ENCODE measurements at regions not wholly inside any gene's neighbourhood (a gene's known extent, or its start where the extent isn't known, plus 50 kb on each side); places are given as distances from the start of the nearest gene placed in this dataset.
"Not testable (repeated sequence)": the region's sequence is repeated elsewhere in the genome, so short reads cannot be mapped to it uniquely, and the experiment has no call there.

DNA sequence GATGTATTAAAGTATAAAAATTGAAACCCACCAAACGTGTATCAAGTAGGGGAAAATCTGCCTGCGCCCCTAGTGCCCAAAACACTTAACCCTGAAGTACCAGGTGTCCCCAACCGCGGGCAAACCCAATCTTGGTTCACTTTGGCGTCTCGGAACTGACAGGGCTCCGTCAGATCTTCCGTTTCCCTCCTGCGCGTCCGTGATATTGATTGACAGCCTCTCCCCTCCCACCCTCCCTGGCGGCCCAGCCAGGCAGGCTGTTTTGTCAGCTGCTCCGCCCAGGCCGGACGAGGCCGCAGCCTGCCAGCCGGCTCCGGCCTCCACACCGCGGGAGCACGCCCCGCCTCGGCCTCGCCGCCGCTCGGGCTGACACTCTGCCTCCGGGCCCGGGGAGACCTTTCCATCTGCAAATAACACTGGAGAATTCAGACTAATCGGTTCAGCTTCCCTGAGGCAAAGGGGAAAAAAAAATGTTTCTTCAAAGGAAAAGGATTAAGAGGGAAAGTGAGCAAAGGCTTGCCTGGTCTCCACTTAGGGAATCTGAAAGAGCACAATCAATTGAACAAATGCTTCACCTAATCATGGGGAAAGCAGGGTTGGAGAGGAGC is 234.9 kb upstream of the MCHR2 start:
- peak; percentile 2 for DNase-seq (ENCODE audit: low read depth)

GRCh38 chr6:100228437-100228833 is 234.4 kb upstream of the MCHR2 start:
- no peak for DNase-seq (ENCODE audit: low read depth)

- no peak for DNase-seq (ENCODE audit: low read depth)
Observed at GRCh38 chr6:100226811-100227210, 232.8 kb upstream of the MCHR2 start.

DNA sequence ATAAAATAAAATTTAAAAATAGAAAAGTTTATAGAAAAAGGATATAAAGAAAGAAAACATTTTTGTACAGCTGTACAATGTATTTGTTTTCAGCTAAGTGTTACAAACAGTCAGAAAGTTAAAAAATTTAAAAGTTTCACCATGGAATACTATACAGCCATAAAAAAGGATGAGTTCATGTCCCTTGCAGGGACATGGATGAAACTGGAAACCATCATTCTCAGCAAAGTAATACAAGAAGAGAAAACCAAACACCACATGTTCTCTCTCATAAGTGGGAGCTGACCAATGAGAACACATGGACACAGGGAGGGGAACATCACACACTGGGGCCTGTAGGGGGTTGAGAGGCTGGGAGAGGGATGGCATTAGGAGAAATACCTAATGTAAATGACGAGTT is 229.9 kb upstream of the MCHR2 start:
- DNase-seq (ENCODE audit: low read depth): not testable (repeated sequence)

DNA sequence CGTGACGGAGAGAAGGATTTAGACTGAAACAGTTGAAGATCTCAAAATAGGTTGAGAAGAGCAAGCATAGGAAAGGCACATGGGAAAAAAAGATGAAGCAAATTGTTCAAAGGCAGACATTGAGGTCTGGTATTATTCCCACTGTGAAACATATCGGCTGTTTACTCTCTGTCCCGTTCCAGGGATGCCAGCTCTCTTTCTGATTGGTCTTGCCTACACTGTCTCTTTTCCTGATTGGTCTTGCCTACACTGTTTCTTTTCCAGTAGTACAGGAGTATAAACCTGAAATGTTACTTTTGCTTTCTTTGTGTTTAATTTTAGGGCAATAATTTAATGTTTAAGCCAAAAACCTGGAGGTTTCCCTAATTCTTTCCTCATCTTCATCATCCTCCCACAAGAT is 226.5 kb upstream of the MCHR2 start:
- no peak for DNase-seq (ENCODE audit: low read depth)

- DNase-seq (ENCODE audit: low read depth): no peak
Observed at GRCh38 chr6:100217225-100218012, 223.4 kb upstream of the MCHR2 start.

DNA sequence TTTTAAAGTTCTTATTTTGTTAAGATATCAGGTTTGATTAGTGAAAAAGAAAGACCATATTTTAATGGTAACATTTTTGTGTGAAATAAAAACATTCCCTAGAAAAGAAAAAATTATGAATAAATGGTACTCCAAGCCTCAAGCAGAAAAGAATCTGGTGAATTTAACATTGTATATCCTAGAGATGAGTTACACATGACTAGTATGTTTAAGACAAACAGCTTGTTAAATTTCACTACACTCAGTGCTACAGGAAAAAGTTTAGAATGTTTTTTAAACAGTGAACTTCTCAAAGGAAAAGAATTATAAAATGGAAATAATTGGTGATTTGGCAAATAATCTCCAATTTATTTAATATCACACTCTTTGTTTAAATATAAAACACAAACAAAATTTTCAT is 222.7 kb upstream of the MCHR2 start:
- no peak for DNase-seq (ENCODE audit: low read depth)

GRCh38 chr6:100212131-100212530 is 218.1 kb upstream of the MCHR2 start:
- no peak for DNase-seq (ENCODE audit: low read depth)

- DNase-seq (ENCODE audit: low read depth): no peak
Observed at GRCh38 chr6:100210137-100211117, 216.4 kb upstream of the MCHR2 start.

- no peak for DNase-seq (ENCODE audit: low read depth)
Observed at GRCh38 chr6:100209323-100210136, 215.5 kb upstream of the MCHR2 start.

DNA sequence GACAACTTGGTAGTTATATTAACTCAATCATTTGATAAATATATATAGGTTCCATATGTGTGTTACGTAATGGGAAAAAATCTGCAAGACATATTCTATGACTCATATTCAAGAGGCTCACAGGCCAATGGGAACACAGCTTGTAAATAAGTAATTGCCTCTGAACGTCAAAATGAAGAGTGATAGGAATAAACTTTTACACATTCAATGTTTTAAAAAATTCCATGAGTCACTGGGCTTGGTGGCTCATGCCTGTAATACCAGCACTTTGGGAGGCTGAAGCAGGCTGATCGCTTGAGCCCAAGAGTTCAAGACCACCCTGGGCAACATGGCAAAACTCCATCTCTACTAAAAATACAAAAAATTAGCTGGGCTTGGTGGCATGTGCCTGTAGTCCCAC is 209.4 kb upstream of the MCHR2 start:
- DNase-seq (ENCODE audit: low read depth): no peak

- no peak for DNase-seq (ENCODE audit: low read depth)
Observed at GRCh38 chr6:100202417-100203194, 208.6 kb upstream of the MCHR2 start.

- not testable (repeated sequence) for DNase-seq (ENCODE audit: low read depth)
Observed at GRCh38 chr6:100196214-100196982, 202.4 kb upstream of the MCHR2 start.

- DNase-seq (ENCODE audit: low read depth): not testable (repeated sequence)
Observed at GRCh38 chr6:100195244-100195643, 201.2 kb upstream of the MCHR2 start.

DNA sequence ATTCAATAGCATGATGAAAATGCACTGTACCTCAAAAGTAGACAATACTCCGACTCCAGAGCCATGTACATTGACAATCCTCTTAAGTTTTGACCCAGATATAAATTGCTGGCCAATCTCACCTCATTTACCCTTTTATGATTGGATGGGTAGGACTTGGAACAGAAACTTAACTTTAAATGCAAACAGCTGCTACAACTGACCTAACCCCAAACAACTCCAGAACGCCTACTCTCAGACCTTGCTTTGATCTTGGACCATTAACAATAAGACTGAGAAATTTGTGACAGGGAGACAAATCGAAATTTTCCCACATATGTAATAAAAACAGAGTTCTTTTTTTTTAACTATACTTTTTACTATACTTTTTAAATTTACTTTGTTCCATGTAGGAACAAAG is 200.5 kb upstream of the MCHR2 start:
- no peak for DNase-seq (ENCODE audit: low read depth)

- no peak for DNase-seq (ENCODE audit: low read depth)
Observed at GRCh38 chr6:100188754-100189153, 194.7 kb upstream of the MCHR2 start.

DNA sequence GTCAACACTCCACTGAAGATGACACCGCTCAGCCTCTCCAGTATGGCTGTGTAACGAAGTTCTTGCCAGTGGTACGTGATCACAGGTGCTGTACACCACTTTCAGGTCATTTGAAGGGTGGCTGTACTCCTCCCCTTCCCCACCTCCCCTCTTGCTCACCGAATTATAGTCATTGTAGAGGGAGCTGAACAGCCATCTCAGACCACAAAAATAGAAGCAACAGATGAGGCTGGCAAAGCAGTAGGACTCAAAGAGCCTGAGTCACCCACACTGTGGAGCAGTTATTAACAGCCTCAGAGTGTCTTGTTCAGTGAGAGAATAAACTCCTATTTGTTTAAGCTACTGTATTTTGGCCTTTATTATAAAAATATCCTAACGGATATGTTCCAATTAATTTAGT is 192.5 kb upstream of the MCHR2 start:
- no peak for DNase-seq (ENCODE audit: low read depth)

GRCh38 chr6:100185615-100186014 is 191.6 kb upstream of the MCHR2 start:
- DNase-seq (ENCODE audit: low read depth): no peak

DNA sequence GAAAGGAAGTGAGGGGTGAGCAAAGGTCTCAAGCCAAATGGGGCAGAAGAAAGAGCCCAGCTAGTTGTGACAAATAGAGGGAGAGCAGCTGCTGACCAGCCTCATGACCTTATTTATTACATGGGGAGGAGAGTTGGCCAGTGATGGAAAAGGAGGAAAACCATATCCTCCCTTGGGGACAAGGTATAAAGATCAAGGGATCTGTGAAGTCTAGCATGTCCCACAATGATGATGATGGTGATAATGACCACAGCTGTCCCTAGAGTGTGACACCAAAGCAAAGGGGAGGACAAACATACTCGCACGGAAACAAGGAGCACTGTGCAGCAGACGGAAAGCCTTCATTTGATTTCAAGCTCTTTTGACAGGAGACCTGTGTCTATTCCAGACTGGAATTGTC is 190.4 kb upstream of the MCHR2 start:
- no peak for DNase-seq (ENCODE audit: low read depth)

DNA sequence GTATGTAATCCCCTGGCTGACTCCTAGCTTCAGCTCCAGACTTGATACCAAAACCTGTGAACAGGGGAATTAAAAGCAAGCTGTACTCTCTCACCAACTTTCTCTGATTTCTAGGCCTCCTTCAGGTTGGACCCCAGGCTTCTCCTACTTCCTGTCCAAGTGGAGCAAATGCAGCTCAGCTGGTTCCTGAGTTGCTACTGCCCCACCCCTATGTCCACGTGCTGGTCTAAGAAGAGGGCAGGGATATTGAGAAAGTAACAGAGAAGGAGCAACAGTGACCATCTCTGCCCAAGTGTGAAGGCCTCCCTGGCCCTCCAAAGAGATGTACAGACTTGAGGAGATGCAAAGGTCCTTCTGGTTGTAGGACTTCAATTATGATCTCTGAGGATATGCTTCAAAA is 188.3 kb upstream of the MCHR2 start:
- DNase-seq (ENCODE audit: low read depth): no peak
